HG03571 (cell line): ENCODE measurements at regions not wholly inside any gene's neighbourhood (a gene's known extent, or its start where the extent isn't known, plus 50 kb on each side); places are given as distances from the start of the nearest gene placed in this dataset.
"Not testable (repeated sequence)": the region's sequence is repeated elsewhere in the genome, so short reads cannot be mapped to it uniquely, and the experiment has no call there.

ENCODE experiments used
- ATAC-seq: cut with Tn5 transposase; IDR thresholded peaks from one replicate; pipeline ENCODE4 v1.9.1; 2021; ENCODE audit not compliant: unreplicated experiment

DNA sequence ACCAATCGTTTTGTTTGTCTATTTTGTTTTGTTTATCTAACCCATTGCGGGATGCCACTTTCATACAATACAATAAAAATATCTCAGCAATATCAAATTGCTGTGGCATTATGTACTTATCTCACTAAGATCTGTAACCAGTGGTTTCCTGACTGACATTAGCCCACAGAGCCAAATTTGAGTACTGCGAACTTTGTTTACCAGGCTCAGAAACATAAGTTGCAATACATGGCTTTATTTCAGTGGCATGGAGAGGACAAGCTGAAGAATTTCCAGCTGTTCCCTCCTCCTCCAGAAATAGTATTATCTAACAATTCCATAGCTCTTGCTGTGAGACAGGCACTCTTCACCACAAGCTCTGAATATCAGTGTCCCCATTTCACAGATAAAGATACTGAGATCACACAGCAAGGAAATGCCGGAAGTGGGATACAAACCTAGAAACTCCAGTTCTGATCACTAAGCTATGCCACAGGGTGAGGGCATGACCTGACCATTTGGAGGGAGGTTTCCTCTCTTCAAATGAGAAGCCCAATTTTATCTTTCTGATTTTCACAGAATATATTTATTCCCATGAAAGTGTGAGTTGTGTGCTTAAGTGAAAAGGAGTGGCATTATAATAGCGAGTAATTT, 469.9 kb upstream of the CBLB start:
- no peak for ATAC-seq

DNA sequence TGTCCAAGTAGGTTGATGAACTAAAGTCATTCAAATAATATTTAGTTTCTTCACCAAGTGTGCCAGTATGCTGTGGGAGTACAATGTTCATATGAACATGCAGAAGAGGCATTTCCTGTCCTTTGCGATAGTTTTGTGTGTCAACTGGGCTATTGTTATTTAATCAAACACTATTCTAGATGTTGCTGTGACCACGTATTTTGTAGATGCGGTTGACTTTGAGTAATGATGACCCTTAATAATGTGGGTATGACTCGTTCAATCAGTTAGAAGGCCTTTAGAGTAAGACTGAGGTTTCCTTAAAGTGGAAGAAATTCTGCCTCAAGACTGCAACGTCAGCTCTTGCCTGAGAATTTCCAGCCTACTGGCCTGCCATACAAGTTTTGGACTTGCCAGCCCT, 470.7 kb upstream of the CBLB start:
- ATAC-seq, result no peak

DNA sequence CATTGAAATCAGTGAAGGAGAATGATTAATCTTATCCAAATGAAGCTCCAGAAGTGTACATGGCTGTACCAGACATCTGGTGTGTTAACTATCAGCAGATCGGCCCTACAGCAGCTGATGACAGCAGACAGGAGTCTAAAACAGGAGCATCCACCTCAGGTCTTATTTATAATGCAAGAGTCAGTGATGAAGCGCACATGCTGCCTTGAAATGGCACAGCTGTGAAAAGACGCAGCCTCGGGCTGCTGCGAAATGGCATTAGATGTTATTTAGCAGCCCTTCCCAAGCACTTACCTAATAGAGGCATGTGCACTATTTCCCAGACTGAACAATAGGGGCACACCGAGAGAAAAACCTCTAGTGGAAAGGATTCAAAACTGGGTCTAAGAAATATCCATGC, 472.3 kb upstream of the CBLB start:
- no peak for ATAC-seq

DNA sequence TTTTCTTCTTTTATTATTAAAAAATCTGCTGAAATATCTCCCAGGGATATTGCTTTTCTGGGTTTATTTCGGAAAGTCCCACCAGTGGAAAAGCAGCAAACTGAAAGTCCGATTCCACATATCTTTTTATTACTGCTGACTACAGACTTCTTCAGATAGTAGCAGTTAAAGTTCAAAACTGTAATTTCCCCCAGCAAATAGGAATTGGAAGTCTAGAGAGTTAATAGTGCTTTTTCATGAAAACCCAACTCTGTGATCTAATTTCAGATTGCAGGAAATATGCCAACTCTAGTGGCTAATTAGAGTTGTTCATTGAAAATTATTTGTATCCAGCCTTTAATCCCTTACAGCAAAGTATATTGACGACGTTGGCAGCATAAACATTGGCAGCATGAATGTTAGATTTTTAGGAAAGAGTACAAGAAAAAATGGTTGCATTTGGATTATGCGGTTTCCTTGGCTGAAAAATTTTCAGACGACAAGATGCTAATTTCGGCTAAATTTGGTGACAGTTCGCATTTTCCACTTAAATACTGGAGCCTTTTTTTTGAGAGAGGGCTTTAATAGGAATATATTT, 472.9 kb upstream of the CBLB start:
- no peak for ATAC-seq

DNA sequence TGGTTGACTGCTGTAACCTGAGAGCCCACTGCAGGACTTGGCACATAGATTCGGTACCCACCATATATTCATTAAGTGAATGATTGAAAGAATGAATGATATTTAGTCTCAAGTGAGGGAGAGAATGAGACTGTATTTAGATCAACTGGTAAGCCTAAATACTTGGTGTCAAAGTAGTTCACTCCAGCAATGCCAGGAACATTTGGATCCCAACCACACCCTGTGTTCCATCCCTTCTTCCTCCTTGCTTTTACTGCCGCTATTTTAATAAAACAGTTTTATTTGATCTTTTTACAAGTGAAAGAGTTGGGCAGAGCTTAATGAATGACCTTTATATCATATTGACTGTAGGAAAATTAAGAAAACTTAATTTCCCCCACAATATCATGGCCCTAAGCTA, 473.6 kb upstream of the CBLB start:
- ATAC-seq, result no peak

DNA sequence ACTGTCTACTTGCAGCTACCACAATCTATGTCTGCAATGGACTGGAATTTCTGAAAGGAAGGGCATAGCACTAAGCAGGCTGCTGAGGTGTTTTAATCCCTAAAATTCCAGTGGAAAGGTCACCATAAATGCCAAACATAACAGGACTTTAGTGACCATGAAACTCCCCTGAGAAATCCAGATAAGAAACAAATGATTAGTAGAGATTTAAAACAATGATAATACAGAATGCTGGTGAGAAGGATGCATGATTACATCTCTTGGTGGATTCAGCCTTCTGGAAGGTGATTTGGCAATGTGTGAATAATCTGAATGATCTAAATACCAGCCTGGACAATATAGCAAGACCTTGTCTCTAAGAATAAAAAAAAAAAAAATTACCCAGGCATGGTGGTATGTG, 475.0 kb upstream of the CBLB start:
- no peak for ATAC-seq

DNA sequence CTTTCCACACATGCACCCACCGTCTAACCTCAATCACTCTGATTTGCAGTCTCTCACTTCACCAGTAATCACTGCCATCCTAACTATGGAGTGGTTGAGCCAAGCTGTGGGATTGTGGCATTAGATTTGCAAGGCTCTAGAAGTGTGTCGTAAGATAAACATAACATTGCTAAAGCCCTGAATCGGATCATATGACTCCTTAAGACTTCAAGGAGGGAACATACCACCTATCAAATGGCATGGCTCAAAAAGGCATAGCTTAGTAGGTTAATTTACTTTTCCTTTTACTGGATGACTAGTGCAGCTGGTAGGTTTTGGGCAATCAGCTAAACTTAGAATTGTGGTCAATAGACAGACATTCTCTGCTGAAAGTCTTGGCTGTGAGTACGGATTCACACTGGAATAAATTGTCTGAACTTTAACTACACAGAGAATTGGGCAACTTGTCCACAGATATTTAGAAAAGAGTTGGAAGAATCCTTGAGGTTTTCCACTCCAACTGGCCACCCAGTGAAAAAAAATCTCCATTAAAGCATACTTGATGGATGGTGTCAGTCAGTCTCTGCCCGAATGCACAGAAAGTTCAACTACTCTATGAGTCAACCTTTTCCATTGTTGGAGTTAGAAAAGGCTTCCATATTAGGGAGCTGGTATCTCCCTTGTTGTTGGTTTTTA, 476.7 kb upstream of the CBLB start:
- no peak for ATAC-seq

DNA sequence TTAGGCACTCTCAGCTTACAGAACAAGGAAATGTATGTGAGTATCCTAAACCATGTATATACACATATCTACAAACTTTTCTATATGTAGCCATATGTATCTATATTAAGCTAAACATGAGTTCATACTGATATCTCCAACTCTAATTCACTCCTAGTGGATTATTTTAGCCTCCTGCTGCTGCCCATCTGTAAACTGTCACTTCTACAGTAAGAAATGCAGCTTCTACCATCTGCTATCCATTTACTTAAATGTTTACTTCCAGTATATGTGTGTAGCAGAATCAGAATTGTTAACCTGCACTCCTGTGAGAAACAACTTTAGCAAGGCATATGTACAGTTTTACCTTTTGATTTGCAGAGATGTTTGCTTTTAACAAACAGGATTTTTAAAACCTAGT, 478.5 kb upstream of the CBLB start:
- ATAC-seq, result no peak

DNA sequence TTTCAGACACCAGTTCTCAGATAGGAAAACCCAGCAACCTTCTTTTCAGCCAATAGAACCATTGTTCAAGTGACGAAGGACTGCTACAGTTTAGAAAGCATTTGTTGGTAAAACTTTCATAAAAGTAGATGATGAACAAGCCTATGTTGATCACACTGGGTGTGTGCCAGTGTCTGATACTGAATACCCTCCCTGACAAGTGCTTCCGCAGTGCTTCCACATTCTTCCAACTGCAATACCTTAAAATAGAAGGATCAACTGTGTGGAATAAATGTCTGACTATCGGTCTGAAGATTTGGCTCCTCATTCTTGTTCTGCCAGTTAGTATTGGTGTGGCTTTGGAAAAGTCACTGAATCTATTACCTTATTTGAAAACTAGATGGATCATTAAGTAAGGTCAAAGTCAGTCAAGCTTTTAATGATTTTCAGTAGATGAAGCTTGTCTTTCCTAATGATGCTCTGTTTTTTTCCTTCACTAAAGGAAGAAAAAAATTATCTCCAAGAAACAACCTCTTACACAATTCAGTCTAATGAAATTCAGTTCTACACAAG, 479.4 kb upstream of the CBLB start:
- ATAC-seq, result no peak

DNA sequence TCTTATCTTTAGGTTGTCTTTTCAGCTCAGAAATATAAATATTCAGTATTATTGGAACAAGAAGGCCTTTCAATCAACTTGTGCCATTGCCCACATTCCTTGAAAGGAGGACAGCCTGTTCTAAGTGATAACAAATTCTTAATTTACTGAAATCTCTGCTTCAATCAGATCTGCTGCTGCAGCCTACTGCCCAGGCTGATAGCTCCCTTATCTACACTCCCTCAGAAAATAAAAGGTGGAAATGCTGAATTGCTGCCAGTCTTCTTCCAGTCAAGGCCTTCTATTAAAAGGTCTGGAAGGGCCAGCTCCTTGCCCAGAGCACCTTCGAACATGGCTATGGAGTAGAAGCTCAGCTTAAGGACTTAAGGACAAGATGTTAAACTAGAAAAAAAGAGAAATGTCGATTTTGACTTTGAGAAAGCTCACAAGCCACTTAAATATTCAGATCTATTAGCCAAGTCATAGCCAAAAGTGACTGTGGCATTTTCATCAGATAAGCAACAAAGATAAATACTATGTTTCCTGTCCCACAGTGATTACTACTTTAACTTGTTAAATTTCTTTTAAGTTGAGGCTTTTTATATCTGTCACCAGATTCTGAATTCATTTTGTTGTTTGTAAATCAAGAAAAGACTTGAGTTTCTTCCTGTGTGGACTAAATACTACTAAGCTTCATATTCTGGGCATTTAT, 480.5 kb upstream of the CBLB start:
- ATAC-seq, result no peak

DNA sequence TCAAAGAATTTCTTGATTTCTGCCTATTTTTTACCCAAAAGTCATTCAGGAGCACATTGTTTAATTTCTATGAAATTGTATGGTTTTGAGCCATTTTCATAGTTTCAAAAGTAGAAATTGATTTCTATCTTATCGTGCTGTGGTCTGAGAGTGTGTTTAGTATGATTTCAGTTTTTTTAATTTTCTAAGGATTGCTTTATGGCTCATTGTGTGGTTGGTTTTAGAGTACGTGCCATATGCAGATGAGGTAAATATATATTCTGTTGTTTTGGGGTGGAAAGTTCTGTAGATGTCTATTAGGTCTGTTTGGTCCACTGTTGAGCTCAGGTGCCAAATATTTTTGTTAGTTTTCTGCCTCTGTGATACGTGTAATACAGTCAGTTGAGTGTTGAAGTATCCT, 487.1 kb upstream of the CBLB start:
- no peak for ATAC-seq

DNA sequence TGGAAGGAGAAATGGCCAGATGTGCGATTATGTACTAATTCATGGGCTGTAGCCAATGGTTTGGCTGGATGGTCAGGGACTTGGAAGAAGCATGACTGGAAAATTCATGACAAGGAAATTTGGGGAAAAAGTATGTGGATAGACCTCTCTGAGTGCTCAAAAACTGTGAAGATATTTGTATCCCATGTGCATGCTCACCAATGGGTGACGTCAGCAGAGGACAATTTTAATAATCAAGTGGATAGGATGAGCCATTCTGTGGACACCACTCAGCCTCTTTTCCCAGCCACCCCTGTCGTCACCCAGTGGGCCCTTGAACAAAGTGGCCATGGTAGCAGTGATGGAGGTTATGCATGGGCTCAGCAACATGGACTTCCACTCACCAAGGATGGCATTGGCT, 490.9 kb upstream of the CBLB start:
- no peak for ATAC-seq

DNA sequence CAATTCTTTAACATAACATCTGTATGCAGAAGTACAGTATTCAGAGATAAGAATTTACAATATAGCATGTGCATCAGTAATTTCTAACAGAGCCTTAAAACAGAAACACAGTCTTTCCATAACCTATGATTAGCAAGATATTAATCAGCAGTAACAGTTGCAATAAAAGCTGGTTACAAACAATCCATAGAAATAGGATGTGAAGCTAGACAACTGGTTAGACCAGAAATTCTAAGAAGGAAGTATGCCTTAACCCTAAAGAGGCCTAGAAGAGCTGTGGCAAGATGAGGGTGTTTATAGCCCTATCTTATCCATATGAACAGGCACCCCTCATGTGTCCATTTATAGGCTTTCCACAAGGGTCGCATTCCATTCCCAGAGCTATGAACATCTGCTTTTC, 492.1 kb upstream of the CBLB start:
- ATAC-seq, result not testable (repeated sequence)

DNA sequence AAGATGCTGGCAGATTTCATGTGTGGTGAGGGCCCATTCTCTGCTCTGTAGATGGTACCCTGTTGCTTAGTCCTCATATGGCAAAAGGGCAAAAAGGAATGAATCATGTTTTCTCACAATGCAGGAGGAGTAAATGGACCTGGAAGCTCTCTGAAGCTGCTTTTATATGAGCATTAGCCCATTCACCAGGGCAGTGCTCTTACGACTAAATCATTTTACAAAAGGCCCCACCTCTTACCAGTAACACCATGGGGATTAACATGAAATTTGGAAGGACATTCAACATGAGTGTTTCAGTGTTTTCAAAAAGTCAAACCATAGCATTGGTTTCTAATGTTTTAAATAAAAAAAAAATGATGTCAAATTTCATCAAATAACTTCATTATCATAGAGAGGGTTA, 495.7 kb upstream of the CBLB start:
- ATAC-seq, result no peak

DNA sequence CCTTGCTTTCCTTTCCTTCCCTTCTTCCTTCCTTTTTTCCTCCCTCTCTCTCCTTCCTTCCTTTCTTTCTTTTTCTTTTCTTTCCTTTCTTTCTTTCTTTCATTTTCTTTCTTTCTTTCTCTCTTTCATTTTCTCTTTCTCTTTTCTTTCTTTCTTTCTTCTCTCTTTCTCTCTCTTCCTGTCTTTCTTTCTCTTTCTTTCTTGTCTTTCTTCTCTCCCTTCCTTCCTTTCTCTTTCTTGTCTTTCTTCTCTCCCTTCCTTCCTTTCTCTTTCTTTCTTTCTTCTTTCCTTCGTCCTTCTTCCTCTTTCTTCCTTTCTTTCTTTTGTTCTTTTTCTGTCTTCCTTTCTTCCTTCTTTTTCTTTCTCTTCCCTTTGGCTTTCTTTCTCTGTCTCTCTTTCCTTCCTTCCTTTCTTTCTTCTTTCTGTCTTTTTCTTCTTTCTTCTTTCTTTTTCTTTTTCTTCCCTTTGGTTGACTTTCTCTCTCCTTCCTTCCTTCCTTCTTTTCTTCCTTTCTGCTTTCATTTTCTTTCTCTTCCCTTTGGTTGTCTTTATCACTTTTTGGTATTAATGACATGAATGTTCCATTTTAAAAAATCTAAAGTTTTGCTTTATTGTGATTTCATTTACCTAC, 496.4 kb upstream of the CBLB start:
- ATAC-seq, result no peak

DNA sequence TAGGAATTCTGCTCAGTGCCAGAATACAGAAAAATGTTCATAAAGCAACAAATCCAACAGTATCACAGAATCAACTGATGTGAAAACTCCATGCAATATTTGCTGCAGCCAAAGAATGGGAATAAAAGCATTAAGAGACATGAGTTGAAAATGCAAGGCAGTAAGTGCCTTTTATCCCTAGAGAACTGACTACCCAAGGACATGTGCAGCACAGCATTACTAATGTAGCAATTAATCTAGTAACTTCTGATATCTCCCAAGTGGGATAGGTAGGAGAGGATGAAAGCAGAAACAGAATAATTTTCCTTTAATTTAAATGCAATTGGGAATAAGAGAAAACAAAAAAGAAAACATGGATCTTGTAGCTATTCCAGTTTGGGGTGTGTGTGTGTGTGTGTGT, 497.5 kb upstream of the CBLB start:
- ATAC-seq, result no peak

DNA sequence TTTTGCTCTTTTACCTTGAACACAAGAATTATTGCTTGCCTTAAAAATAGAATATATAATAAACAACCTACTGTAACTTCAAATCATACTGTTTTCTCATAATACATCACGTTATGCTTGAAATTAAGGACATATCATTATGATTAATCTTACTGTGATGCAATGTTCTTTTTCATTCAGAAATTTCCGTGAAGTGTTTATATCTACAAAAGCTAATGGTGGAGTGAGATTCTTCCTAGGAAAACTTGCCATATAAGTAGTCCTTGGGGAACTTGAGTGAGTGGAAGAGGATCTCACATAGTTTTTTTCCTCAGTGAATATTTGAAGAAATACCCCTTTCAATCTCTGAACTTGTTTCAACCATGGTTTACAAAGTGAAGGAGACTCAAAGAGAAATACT, 498.7 kb upstream of the CBLB start:
- ATAC-seq, result no peak

DNA sequence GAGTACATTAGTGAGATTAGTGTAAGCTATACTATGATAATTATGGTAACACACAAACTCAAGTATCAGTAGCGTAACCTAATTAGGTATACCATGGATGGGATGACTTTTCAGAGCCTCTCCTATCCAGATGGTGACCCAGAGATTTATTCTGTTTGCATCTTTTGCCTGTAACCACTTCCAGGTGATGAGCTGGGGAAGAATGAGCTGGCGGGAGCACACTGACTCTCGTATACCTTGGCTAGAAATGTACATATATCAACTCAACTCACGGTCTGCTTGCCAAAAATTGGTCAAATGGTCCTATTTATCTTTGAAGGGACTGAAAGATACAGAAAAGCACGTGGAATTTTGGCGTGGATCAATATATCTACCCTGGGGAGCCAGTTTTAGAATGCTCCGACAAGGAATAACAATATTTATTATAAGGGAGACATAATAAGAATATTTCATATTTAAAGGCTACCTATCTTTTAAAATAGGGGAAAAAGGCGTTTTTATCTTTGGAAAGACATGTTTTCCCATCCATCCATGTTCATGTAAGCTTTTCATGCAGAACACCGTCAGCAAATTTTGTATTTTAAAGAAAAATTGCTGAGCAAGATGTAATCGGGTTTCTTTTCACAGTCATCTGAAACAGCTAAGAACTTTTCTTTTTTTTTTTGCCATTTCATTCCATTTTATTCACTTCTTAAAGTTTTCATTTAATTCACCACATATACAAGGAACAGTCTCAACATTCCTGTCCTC, 502.6 kb upstream of the CBLB start:
- ATAC-seq, result no peak

DNA sequence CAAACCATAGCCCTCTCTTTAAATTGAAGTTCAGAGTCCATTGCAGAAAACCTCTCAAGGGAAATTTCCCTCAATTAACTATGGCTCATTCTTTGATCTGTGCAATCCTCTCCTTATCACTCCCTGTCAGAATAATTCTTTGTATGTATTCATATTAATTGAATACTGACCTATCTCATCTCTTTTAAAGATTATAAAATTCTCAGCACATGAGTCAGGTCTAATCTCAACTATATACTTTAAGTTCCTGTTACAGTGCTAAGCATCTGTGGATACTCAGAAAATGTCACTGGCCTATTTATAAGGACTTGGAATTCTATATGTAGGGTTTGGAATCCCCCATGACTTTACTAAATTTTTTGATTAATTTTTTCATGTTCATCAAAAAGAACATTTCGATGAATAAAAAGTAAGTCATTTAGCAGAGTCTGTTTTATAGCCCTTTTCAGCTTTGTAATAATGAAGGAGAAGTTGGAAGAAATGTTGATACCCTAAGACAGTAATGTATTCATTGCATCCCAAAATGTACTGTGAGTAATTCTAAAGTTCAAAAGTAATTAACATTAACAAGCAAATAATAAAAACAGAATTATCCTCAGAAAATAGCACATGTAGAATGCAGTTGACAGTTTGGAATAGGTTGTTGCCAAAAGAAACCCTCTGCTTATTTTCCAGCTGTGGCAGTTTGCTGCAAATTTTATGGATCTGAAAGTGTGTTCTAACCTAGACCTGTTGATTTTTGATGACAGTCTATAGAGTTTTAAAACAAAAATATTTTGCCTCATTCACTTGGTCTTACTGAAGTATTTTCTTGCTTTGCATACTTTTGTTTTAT, 503.4 kb upstream of the CBLB start:
- ATAC-seq, result no peak

DNA sequence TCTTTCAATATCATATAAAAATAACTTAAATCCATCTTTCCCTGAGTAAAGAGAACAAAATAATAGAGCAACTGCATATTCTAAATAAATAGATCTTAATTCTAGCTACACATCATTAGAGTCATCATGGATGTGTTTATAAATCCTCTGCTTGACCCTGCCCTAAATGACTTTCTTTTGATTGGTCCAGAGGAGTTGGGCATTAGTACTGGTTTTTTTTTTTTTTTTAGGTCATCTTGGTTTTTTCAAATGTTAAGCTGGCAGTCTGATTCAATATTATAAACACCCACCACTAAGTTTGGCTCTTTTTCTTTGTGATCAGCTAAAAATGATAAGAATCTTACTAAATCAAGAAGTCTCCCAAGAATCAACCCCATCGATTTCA, 504.0 kb upstream of the CBLB start:
- ATAC-seq, result no peak
